Prostate gland (tissue), 2 donors: ENCODE measurements at regions not wholly inside any gene's neighbourhood (a gene's known extent, or its start where the extent isn't known, plus 50 kb on each side); places are given as distances from the start of the nearest gene placed in this dataset.

ENCODE experiments used
- POLR2A ChIP-seq: fragments of 450-650 bp; IDR thresholded peaks from one replicate; pipeline ENCODE4 v1.6.1; 2016; ENCODE audit warnings: antibody characterized with exemption, mild to moderate bottlenecking
- TF ChIP-seq, protein P1 (sequence below), 4 experiments: fragments of 200-600 bp in 2 of 4; fragments of 450-650 bp in 2 of 4; sonication (generic) in 2 of 4; IDR thresholded peaks; 1 replicate in 3 of 4; 2 replicates in 1 of 4; pipeline ENCODE4 v1.5.1; 2016 to 2019; ENCODE audit warnings: antibody characterized with exemption in 4 of 4, mild to moderate bottlenecking in 2 of 4, moderate library complexity in 2 of 4

DNA sequence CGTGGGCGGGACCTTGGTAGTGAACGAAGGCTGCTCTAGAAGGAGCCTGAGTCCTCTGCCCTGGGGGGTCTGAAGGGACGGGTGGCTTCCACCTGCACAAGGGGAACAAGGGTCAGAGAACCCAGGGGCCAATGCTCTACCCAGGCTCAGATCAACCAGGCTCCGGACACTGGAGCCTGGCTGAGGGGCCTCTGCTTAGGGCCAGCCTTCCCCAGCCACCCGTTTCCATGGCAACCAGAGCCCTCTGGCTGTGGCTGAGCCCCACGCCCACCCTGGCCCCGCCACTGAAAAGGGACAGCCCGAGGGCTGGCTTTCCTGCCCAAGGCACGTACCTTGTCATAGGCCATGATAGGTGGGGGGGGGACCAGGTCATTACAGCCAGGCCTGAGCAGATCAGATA is 724.6 kb downstream of the PTPRU start:
- no peak for TF ChIP-seq POLR2A
- TF ChIP-seq, protein P1, sequence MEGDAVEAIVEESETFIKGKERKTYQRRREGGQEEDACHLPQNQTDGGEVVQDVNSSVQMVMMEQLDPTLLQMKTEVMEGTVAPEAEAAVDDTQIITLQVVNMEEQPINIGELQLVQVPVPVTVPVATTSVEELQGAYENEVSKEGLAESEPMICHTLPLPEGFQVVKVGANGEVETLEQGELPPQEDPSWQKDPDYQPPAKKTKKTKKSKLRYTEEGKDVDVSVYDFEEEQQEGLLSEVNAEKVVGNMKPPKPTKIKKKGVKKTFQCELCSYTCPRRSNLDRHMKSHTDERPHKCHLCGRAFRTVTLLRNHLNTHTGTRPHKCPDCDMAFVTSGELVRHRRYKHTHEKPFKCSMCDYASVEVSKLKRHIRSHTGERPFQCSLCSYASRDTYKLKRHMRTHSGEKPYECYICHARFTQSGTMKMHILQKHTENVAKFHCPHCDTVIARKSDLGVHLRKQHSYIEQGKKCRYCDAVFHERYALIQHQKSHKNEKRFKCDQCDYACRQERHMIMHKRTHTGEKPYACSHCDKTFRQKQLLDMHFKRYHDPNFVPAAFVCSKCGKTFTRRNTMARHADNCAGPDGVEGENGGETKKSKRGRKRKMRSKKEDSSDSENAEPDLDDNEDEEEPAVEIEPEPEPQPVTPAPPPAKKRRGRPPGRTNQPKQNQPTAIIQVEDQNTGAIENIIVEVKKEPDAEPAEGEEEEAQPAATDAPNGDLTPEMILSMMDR (IDR thresholded peaks at IDR 0.05) = no peak
